Mucosa of descending colon (tissue), 3 donors: ENCODE measurements at regions not wholly inside any gene's neighbourhood (a gene's known extent, or its start where the extent isn't known, plus 50 kb on each side); places are given as distances from the start of the nearest gene placed in this dataset.
"Not testable (repeated sequence)": the region's sequence is repeated elsewhere in the genome, so short reads cannot be mapped to it uniquely, and the experiment has no call there.

ENCODE experiments used
- ATAC-seq: fragments of 200-7000 bp; cut with Tn5 transposase; one replicate; pipeline ENCODE4 v1.9.1; 2020; ENCODE audit warnings: mild to moderate bottlenecking, moderate library complexity
- DNase-seq, 3 donors: peaks; one replicate each; pipeline ENCODE4 v3.0.0-alpha.2; 2020
- H3K36me3 ChIP-seq: fragments of 200-600 bp; one replicate; pipeline ENCODE4 v1.8.0; 2021; ENCODE audit warnings: low read depth, mild to moderate bottlenecking
- H3K4me1 ChIP-seq: fragments of 200-600 bp; one replicate; pipeline ENCODE4 v1.8.0; 2021; ENCODE audit warnings: low read depth, mild to moderate bottlenecking
- H3K4me3 ChIP-seq: fragments of 200-600 bp; one replicate; pipeline ENCODE4 v1.8.0; 2021; ENCODE audit warnings: mild to moderate bottlenecking
- H3K9me3 ChIP-seq: fragments of 200-600 bp; one replicate; pipeline ENCODE4 v1.8.0; 2021; ENCODE audit warnings: mild to moderate bottlenecking
- intact Hi-C, 2 donors: fragments of 100-400 bp; cut with DNase I in 1 of 2; cut with micrococcal nuclease in 1 of 2; formaldehyde crosslinking; loops; one replicate each; pipeline versions ENCODE4 v1.11.0 to v1.11.1; 2022; cut with DNase I, micrococcal nuclease
- donor health status: DM: no; HTN: no; CAD: no; lungs with moderate emphysema.
- donor health status: DM: no; HTN: no; CAD: no.
- donor health status: DM: no; HTN: yes; CAD: no.

GRCh38 chr1:16794609-16795008 is 54.3 kb downstream of the RNU1-4 start:
- intact Hi-C loops, H3K36me3 ChIP-seq, H3K9me3 ChIP-seq, H3K4me3 ChIP-seq, ATAC-seq, H3K4me1 ChIP-seq: not testable (repeated sequence)
- peak in 1 of 3 donors; percentile 1 for DNase-seq

- intact Hi-C loops, H3K4me1 ChIP-seq, H3K4me3 ChIP-seq, H3K9me3 ChIP-seq, ATAC-seq, H3K36me3 ChIP-seq: not testable (repeated sequence)
- DNase-seq = peak in 1 of 3 donors; percentile 1
Observed at GRCh38 chr1:16795119-16795518, 54.8 kb downstream of the RNU1-4 start.

- DNase-seq = peak in 1 of 3 donors; percentile 1
- intact Hi-C loops, ATAC-seq, H3K9me3 ChIP-seq, H3K36me3 ChIP-seq, H3K4me3 ChIP-seq, H3K4me1 ChIP-seq: not testable (repeated sequence)
Observed at GRCh38 chr1:16796179-16796578, 55.9 kb downstream of the RNU1-4 start.

- peak in 1 of 3 donors; percentile 1 for DNase-seq
- H3K9me3 ChIP-seq, ATAC-seq, H3K36me3 ChIP-seq, H3K4me1 ChIP-seq, intact Hi-C loops, H3K4me3 ChIP-seq: not testable (repeated sequence)
Observed at GRCh38 chr1:16796625-16797046, 56.3 kb downstream of the RNU1-4 start.

GRCh38 chr1:16797065-16797464 is 56.7 kb downstream of the RNU1-4 start:
- H3K4me1 ChIP-seq, DNase-seq, H3K4me3 ChIP-seq, H3K9me3 ChIP-seq, H3K36me3 ChIP-seq, intact Hi-C loops, ATAC-seq: not testable (repeated sequence)

GRCh38 chr1:16798050-16798449 is 57.7 kb downstream of the RNU1-4 start:
- H3K4me1 ChIP-seq, H3K4me3 ChIP-seq, intact Hi-C loops, H3K9me3 ChIP-seq, ATAC-seq, H3K36me3 ChIP-seq: not testable (repeated sequence)
- DNase-seq = peak in 1 of 3 donors; percentile 1
